HG03139 (cell line): ENCODE measurements at regions not wholly inside any gene's neighbourhood (a gene's known extent, or its start where the extent isn't known, plus 50 kb on each side); places are given as distances from the start of the nearest gene placed in this dataset.

Source experiments
- ATAC-seq: cut with Tn5 transposase; IDR thresholded peaks from one replicate; pipeline ENCODE4 v1.9.1; 2021; ENCODE audit not compliant: unreplicated experiment

- no peak for ATAC-seq
Observed at GRCh38 chr6:98669371-98669770, 165.0 kb upstream of the POU3F2 start.

- no peak for ATAC-seq
Observed at GRCh38 chr6:98670045-98670746, 164.2 kb upstream of the POU3F2 start.

GRCh38 chr6:98672681-98673475, 161.5 kb upstream of the POU3F2 start:
- ATAC-seq: no peak

GRCh38 chr6:98678481-98678880, 155.9 kb upstream of the POU3F2 start:
- ATAC-seq: no peak

GRCh38 chr6:98686008-98686601, 148.3 kb upstream of the POU3F2 start:
- no peak for ATAC-seq

GRCh38 chr6:98687752-98688151, 146.6 kb upstream of the POU3F2 start:
- no peak for ATAC-seq

GRCh38 chr6:98695091-98695801, 139.1 kb upstream of the POU3F2 start:
- ATAC-seq: no peak

GRCh38 chr6:98711380-98711779, 123.0 kb upstream of the POU3F2 start:
- ATAC-seq: no peak

GRCh38 chr6:98716341-98716740, 118.0 kb upstream of the POU3F2 start:
- ATAC-seq: no peak

GRCh38 chr6:98717322-98717877, 117.0 kb upstream of the POU3F2 start:
- ATAC-seq: no peak

- ATAC-seq: no peak
Observed at GRCh38 chr6:98717988-98718387, 116.4 kb upstream of the POU3F2 start.

- ATAC-seq: no peak
Observed at GRCh38 chr6:98724537-98724936, 109.8 kb upstream of the POU3F2 start.

- no peak for ATAC-seq
Observed at GRCh38 chr6:98747273-98747672, 87.1 kb upstream of the POU3F2 start.

GRCh38 chr6:98747960-98748359, 86.4 kb upstream of the POU3F2 start:
- ATAC-seq: no peak

- ATAC-seq: no peak
Observed at GRCh38 chr6:98759459-98759858, 74.9 kb upstream of the POU3F2 start.

- ATAC-seq: no peak
Observed at GRCh38 chr6:98764373-98764911, 69.9 kb upstream of the POU3F2 start.

- ATAC-seq: no peak
Observed at GRCh38 chr6:98769546-98769945, 64.8 kb upstream of the POU3F2 start.

GRCh38 chr6:98775205-98775604, 59.2 kb upstream of the POU3F2 start:
- no peak for ATAC-seq

GRCh38 chr6:98777762-98778161, 56.6 kb upstream of the POU3F2 start:
- ATAC-seq: peak; percentile 99

- no peak for ATAC-seq
Observed at GRCh38 chr6:98779618-98780017, 54.8 kb upstream of the POU3F2 start.

GRCh38 chr6:98782772-98783171, 51.6 kb upstream of the POU3F2 start:
- ATAC-seq: no peak
